NOMO-1 (cell line): ENCODE measurements at regions not wholly inside any gene's neighbourhood (a gene's known extent, or its start where the extent isn't known, plus 50 kb on each side); places are given as distances from the start of the nearest gene placed in this dataset.
"Not testable (repeated sequence)": the region's sequence is repeated elsewhere in the genome, so short reads cannot be mapped to it uniquely, and the experiment has no call there.

Experiments used
- DNase-seq, 2 experiments: peaks; one replicate each; lab custom pipeline; 2025; ENCODE audit not compliant: unreplicated experiment in 2 of 2; lab: John Stamatoyannopoulos, UW

DNA sequence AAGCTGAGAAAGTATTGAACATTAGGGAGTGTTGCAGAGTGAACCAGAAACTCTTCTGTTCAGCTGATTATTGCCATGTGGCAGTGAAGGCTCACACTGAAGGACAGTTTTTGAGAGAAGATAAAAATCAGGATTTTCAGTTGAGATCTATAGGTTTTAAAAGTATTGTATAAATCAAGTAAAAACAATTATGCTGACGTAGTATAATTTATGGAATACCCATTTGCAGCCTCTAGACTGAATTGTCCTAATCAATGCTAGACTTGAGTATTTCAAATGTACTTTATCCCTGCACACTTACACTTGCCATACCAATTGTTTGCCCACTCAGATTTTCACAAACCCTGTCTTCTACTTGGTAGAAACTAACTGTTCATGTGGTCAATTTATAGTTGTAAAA lies 245.8 kb downstream of the FRK start:
- no peak for DNase-seq

DNA sequence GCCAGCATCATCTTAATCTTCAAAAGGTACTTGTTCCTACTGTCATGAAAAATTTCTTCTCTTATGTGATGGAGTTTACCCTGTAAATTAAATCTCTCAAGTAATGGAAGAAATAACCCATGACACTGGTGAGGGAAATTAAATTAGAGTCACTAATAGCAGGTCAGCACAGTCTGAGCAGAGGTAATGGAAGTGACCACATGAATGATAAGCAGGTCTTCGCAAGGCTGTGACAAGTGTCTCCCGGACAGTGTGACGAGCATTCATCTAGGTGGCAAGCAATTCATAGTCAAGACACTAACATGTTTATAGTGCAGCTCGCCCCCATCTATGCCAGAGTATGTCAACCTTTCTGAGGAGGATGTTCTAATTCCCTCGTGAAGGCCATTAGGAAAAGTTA lies 249.2 kb downstream of the FRK start:
- no peak for DNase-seq

DNA sequence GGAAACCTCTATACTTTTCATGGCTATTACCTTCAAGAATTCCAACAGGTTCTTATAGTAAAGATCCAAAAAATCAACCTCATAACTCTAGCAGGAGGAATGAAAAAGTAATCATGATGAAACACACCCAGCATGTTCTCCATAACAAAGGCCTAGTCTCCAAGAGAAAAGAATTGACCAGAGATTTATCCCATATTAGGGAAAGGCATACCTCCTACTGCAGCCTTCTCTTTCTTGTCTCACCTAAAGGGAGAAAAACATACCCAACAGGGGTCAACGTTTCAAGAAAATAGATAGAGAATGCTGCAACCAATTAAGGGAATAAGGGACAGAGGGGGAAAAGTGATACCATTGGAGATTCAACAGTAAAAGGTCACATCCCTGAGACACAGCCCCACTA lies 262.5 kb downstream of the FRK start:
- DNase-seq, result no peak

DNA sequence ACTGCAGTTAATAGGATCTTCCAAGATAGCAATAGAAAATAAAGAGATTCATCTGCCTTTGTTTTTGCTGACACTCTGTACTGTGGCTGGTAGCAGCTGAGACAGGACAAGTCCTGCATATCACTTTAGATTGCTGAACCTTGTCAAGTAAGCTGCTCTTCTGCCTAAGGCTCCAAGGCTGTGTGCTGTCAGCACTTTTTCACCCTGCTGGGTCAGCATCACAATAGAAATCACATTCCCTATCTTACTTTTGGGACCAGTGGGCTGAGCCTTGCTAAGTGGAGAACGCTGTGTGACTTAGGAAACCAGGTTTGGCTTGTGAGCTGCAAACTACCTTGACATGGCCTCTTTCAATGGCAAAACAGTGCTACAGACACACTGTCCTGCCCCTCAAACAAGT lies 263.9 kb downstream of the FRK start:
- DNase-seq, result no peak

DNA sequence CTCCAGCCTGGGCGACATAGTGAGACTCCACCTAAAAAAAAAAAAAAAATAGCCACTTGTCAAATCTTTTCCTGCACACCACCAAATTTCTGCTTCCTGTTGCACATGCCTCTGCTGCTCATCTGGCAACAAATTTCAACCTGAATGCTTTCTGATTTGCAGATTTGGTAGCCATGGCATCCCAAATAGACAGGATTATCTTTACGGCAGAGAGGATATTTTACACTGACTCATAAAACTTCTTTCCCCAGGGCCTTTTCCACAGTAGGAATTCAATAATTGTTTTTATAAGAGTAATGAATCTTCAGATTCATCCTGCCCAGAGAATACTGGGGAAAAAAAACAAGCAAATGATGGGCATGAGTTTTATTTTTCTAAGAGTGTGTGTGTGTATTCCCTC lies 264.6 kb downstream of the FRK start:
- DNase-seq, result no peak

DNA sequence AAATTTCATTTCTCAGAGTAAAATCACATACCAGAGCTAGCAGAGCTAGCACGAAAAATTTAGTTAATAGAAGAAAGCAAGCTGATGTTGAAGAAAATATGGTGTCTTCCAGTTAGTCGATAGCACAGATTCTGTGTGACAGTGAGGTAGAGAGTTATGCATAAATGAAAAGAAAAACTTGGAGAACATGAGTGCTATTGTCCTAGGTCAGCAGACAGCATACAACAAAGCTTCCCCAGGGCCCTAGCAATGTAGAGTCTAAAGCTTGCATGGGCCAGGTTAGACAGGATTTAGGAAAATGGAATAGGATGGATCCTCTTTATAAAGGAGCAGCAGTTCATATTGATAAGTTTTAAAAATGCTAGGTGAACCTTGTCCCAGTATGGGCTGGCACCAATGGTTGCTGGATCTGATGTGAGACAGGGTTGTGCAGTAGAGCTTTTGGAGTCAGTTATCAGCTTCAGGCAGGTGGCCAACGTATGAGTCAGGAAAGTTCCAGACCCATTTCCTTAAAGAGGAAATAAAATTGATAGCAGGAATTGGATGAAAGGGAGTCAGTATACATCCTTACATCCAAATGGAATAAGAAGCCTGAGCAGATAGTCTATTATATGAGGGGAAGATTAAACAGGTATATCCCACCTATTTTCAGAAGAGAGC lies 277.2 kb downstream of the FRK start:
- DNase-seq, result no peak

DNA sequence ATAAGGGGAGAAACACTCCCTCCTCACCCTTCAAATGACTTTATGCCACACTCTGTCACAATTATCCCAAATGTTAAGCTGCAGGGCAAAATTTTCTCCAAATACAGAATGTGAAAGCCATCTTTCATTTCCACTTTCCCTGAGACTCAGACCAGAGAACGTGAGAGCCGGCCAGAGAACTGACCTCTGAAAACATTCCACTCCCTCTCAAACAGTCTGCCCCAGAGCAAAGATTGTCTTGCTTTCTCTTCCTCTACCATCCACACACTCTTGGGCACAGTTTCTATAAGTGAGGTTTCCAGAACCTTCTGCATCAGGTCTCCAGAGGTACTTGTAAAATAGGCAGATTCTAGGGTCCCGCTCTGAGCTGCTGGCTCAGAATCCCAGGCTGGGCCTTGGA lies 278.1 kb downstream of the FRK start:
- no peak for DNase-seq

DNA sequence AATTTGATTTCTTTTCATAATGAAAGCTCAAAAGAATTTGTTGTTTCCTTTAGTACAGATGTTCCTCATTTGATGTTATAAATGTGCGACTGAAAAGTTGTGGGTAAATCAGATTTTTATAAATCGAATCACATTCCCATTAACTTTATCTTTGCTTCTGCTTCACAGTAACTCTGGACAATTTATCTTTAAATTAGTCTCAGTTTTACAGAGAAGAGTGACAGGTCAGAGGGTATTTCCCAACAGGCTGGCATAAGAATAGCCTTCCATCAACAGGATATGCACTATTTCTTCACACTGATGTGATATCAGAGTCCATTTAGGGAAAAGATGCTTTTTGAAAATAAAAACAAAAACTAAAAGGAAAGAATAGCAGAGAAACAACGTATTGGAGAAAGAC lies 286.9 kb downstream of the FRK start:
- no peak for DNase-seq

DNA sequence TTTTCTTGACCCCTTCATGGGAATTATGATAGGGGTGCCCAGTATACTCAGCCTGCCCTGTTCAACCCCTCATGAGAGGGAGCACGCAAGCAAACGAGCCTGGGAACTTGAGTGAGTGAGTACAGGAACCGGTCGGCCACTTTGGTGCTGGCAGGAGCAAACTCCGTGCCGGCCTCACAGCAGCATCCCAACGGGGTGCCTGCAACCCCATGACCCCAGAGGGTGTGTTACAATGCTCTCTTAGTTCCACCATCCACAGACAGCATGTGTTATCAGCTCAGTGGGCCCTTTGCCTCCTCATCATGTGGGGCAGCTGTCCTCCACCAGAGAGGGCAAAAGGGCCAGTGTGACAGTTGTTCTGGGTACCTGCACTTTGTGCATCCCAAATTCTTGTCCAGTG lies 289.8 kb downstream of the FRK start:
- no peak for DNase-seq

DNA sequence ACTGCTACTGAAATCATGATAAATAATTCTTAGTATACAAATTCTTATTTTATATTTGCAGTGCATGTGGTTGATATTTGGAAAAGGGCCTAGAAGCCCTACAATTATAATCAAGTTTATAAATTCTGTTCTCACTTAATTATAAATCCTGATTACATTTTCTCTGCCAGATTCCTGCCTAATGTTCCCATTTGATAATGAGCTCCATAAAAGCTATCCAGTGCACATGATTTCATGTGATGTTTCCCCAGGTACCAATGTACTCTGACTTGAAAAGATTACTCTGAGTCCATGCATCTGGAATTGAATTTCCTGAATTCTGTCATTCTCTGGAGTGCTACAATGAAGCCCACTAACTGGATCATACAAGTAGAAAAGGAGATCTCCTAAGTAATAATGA lies 292.2 kb downstream of the FRK start:
- no peak for DNase-seq

DNA sequence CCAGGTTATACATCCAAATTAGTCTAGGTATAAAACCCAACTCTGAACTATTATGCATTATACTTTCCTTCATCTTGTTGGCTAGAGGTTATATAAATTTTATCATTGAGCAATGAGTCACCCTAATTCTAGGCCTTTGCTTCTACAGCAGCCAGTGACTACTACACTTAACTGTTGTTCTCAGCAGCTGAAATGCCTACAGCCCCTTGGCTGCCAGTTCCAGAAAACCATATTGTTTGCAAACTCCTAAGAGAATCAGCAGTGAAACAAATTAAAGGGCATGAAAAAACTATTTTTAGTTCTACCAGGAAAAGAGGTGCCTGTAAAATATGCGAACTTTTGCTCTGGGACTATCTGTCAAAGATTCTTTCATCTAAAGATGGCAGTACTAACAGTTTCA lies 292.8 kb downstream of the FRK start:
- no peak for DNase-seq

DNA sequence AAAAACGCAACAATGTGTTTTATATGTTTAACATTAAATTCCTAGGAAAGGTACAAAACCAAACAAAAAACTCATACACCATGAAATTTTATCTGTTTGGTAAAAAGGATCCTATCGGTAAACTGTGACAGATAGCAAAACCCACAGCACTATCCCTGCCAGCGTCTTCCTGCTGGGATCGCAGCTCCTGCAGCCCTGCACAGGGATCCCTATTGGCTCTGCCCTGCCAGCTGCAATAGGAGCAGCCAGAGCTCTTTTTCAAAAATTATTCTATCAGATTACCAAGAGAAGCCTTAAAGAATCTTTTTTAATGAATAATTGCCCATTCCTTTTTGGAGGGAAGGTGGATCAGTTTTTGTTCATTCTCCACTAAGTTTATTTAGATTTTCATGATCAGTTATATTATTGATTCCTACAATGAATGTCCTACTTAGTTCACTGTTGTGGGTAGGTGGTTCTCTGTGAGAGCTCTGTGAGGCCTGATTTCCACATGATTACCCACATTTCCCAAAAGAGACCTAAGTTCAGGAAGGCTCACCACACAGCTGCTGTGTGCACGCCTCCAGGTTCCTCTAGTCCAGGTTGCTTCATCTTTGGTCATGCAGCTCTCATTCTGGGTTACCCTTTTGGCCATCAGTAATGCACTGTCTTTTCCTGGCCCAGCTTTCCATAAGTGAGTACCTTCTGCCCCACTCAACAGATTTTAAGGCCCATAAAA lies 293.8 kb downstream of the FRK start:
- DNase-seq, result no peak

DNA sequence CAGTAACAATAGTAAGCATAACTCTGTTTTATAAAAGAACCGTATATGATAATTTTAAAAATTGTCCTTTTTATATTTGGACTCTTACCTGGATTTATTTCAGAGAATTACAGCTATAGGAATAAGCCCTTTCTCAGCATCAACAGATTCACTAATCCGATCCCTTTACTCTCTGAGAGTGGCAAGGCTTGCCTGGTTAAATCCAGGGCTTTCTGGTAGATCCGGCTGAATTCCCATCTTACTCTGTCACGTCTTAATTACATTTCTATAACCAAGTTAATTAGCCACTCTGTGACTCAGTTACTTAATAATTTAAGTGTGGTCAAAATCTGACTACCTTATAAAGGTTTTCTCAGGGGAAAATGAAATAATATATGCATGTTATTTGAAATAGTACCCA lies 294.7 kb downstream of the FRK start:
- DNase-seq, result no peak

DNA sequence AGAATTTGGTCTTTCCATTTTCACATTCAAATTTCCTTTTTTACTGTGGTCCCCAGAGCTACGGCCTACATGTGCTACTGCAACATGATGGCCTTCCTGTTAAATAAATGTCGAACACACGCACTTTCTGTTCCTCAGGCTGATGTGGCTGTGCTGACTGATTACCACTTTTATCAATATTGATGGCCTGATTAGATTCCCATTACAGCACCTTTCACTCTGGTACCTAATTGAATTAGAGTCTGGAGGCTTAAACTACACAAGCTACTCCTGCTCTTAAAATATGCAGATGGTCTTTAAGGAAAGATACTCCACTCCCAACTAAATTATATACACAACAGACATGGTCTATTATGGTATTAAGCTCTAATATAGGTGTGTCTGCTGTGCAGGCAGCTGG lies 301.6 kb downstream of the FRK start:
- no peak for DNase-seq

DNA sequence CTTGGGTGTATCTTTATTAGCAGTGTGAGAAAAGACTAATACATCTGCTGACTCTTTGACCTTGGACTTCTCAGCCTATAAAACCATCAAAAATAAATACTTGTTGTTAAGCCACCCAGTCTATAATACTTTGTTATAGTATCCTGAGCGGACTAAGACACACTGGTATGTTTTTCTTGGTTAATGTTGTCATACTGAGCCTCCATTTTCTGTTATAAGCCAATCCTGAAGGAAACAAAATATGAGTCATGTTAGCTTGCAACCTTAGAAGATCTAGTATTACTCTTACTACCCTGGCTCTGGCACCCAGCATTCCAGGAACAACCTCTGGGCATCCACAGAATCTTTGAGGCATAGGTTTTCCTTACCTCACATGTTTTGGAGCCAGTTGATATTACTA lies 307.2 kb downstream of the FRK start:
- DNase-seq, result no peak

DNA sequence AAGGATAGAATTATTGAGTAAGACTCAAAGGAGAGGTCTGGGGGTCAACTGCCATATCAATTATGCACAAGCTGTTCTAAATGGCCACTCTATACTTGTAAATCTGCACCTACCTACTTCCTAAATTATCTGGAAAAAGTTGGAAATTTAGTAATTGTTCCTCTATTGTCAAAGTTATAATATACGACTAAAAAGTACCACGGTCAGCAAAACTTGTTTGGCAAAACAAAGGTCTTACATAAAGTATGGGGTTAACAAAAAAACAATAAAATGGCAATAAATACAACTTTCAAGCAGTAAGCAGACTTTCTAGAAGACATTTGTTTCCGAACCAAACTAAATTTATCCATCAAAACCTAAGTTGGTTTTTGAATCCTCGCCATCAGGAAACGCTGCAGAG lies 309.7 kb downstream of the FRK start:
- no peak for DNase-seq

DNA sequence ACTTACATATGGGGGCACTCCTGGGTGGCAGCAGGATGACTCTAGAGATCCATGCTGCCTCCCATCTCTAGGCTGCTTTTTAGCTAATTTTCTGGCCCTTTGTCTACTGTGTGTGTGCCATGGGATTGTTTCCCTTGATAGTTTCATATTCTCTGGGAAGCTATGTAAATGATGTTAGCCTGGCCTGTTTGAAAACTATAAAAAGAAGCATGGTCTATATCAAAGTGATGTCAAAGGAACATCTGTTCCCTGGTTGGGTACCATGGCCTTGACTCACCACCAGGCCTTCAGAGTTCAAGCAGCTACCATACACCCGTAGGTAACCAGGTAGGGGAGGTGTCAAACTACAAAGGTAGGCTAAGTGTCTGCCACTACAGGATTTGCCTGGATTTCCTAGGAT lies 310.4 kb downstream of the FRK start:
- no peak for DNase-seq

DNA sequence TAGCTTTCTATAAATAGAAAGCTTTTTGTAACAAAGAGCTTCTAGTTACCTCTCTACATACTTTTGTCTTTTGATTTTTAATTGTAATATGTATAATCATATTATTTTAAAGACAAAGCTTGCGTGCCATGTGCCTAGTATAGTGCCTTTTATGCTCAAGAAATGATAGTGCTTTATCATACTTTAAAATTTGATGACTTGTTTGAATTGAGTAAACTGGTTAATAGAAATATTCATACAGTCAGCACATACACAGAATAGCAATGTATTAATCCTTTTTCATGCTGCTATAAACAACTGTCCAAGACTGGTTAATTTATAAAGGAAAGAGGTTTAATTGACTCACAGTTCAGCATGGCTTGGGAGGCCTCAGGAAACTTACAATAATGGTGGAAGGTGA lies 313.0 kb downstream of the FRK start:
- no peak for DNase-seq

DNA sequence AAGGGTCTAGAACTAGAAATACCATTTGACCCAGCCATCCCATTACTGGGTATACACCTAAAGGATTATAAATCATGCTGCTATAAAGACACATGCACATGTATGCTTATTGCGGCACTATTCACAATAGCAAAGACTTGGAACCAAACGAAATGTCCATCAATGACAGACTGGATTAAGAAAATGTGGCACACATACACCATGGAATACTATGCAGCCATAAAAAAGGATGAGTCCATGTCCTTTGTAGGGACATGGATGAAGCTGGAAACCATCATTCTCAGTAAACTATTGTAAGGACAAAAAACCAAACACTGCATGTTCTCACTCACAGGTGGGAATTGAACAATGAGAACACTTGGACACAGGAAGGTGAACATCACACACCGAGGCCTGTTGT lies 314.1 kb downstream of the FRK start:
- DNase-seq, result not testable (repeated sequence)

DNA sequence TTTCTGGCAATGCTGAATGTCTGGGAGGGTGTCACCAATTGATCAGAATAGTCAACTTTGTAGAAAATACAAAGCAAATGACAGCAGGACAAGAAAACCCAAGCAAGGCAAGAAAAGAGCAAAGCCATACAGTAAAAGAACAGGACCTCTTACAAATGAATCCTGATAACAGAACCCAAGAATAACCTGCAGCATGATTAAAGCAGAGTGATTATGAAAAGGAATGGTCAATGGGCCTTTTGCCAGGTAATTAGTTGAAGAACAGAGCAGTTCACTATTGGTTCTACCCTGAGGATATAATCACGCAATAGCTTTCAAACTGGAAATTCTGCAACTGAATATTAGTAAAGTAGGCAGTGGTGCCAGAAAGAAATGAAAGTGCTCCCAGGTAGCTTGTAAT lies 319.8 kb downstream of the FRK start:
- no peak for DNase-seq

DNA sequence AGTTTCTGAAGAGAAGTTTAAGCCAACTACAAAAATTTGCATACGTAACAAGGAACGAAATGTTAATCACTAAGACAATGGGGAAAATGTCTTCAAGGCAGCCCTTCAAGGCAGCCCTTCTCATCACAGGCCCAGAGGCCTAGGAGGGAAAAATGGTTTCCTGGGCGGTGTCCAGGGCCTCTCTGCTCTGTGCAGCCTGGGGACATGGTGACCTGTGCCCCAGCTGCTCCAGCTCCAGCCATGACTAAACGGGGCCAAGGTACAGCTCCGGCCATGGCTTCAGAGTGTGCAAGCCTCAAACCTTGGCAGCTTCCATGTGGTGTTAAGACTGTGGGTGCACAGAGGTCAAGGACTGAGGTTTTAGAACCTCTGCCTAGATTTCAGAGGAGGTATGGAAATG lies 325.1 kb downstream of the FRK start:
- DNase-seq, result no peak

DNA sequence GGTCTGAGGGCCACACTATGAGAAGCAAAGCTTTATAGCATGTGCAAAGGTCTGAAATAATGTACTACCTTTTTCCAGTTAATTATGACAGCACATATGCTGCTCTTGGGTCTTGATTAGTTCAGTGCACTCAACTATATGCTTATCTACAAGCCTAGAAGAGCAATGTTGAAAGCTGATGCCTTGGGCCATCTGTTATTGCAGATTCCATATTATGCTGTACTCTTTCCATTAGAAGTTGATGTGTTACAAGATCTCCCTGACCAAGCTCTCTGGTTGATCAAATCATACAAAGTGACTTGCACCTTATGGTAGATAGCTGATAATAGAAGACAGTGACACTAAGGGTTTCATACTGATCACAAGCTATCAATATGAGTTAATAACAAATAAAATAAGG lies 327.3 kb downstream of the FRK start:
- DNase-seq, result no peak

DNA sequence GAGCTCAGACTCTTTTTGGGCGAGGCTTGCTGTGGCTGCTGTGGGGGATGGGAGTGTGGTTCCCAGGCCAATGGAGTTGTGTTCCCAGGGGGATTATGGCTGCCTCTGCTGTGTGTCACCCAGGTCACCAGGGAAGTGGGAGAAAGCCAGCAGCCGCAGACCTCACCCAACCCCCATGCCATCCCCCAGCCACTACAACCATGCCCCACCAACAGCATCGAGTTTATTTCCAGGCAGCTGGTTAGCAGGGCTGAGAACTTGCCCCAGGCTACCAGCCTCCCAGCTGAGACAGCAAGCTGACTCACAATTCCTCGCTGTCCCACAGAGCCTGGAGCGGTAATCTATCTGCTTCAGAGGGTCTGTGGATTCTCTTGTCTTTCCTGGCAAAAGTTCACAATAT lies 331.7 kb downstream of the FRK start:
- DNase-seq, result no peak
